HUES6 (cell line): ENCODE measurements at regions not wholly inside any gene's neighbourhood (a gene's known extent, or its start where the extent isn't known, plus 50 kb on each side); places are given as distances from the start of the nearest gene placed in this dataset.
"Not testable (repeated sequence)": the region's sequence is repeated elsewhere in the genome, so short reads cannot be mapped to it uniquely, and the experiment has no call there.

Experiments used
- H3K27ac ChIP-seq: 2 replicates; pipeline ENCODE4 v1.7.0; 2013; ENCODE audit warnings: low read depth, mild to moderate bottlenecking, low read length, inconsistent platforms
- H3K27me3 ChIP-seq: 2 replicates; pipeline ENCODE4 v1.6.1; 2013; ENCODE audit warnings: low read length; ENCODE audit not compliant: control insufficient read depth, insufficient read depth
- H3K36me3 ChIP-seq: 2 replicates; pipeline ENCODE4 v1.6.1; 2013; ENCODE audit warnings: low read length; ENCODE audit not compliant: control insufficient read depth, insufficient read depth
- H3K4me1 ChIP-seq: 2 replicates; pipeline ENCODE4 v1.6.1; 2013; ENCODE audit warnings: low read length; ENCODE audit not compliant: control insufficient read depth, insufficient read depth
- H3K4me3 ChIP-seq: 2 replicates; pipeline ENCODE4 v1.5.1; 2013; ENCODE audit warnings: low read depth, low read length
- H3K9ac ChIP-seq: one replicate; pipeline ENCODE4 v1.6.1; 2013; ENCODE audit warnings: mild to moderate bottlenecking, low read length
- H3K9me3 ChIP-seq: 2 replicates; pipeline ENCODE4 v1.6.1; 2013; ENCODE audit warnings: low read depth, low read length; ENCODE audit not compliant: control insufficient read depth, insufficient read depth

- Histone ChIP-seq H3K4me3 (no peak overlapping the region), H3K27ac (no peak overlapping the region), H3K9ac (no peak overlapping the region), H3K9me3 (no peaks in the 10 kb centered on the region), H3K36me3 (no peaks in the 10 kb centered on the region), H3K27me3 (no peaks in the 10 kb centered on the region), H3K4me1 (peaks cover 23% of the 10 kb centered on the region)
Measured at GRCh38 chr4:52197306-52197705, 146.2 kb downstream of the SPATA18 start.

DNA sequence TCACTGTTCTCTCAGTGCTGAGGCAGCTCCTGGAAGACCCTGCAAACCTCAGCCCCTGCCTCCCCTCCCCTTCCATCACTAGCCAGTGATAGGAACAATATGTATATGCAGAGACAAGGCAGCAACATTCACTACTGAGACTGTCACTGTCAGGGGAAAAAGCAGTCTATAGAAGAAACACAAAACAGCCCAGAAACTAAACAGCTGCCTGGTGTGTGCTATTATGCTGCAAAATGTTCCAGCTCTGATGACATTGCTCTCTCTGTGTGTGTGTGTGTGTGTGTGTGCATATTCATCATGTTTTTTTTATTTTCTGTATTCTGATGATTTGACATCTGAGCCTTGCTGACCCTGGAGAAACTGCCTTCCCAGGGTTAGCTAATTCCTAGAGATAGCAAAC is 147.2 kb downstream of the SPATA18 start:
- Histone ChIP-seq H3K4me3 (no peak overlapping the region), H3K36me3 (no peaks in the 10 kb centered on the region), H3K9ac (no peak overlapping the region), H3K27me3 (no peaks in the 10 kb centered on the region), H3K4me1 (peaks cover 31% of the 10 kb centered on the region), H3K27ac (no peak overlapping the region), H3K9me3 (no peaks in the 10 kb centered on the region)

DNA sequence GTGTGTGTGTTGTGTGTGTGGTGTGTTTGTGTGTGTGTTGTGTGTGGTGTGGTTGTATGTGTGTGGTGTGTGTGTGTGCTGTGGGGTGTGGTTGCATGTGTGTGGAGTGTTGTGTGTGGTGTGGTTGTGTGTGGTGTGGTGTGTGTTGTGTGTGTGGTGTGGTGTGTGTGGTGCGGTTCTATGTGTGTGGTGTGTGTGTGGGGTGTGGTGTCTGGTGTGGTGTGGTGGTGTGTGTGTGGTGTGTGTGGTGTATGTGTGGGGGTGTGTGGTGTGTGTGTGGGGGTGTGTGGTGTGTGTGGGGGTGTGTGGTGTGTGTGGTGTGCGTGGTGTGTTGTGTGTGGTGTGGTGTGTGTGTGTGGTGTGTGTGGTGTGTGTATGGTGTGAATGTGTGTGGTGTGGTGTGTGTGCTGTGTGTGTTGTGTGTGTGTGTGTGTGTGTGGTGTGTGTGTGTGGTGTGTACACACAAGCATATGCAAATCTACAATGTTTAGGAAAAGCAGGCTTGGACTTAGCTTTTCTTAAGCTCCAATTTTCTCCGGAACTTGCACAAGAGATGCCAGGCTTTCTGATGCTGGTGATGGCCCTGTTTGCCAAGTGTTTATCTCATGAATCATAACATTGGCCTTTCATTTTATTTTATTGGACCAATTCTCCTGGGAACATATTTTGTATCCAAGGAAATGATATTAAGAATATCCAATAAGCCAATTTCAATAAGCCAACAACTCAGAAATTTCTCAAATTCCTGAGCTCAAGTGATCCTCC is 148.7 kb downstream of the SPATA18 start:
- no peak overlapping the region for H3K4me3 ChIP-seq
- H3K27me3 ChIP-seq: no peaks in the 10 kb centered on the region
- H3K36me3 ChIP-seq: no peaks in the 10 kb centered on the region
- H3K9ac ChIP-seq: no peak overlapping the region
- H3K9me3 ChIP-seq: no peaks in the 10 kb centered on the region
- peaks cover 31% of the 10 kb centered on the region for H3K4me1 ChIP-seq
- H3K27ac ChIP-seq: no peak overlapping the region

GRCh38 chr4:52200339-52200725 is 149.2 kb downstream of the SPATA18 start:
- H3K9me3 ChIP-seq: no peaks in the 10 kb centered on the region
- H3K27me3 ChIP-seq: no peaks in the 10 kb centered on the region
- peaks cover 31% of the 10 kb centered on the region for H3K4me1 ChIP-seq
- H3K27ac ChIP-seq: no peak overlapping the region
- H3K4me3 ChIP-seq: no peak overlapping the region
- H3K9ac ChIP-seq: no peak overlapping the region
- no peaks in the 10 kb centered on the region for H3K36me3 ChIP-seq

DNA sequence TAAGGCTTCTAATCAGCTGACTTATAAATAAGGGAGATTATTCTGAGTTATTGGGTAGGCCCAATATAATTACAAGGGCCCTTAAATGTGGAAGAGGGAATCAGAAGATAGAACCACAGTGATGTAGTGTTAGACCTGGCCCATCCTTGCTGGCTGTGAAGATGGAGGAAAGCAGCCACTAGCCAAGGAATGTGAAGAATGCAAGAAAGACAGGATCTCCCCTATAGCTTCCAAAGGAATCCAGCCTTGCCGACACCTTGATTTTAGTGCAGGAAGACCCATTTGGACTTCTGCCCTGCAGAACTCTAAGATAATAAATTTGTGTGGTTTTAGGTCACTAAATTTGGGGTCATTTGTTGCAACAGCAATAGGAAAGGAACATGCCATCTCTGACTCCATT is 150.6 kb downstream of the SPATA18 start:
- Histone ChIP-seq H3K9ac (no peak overlapping the region), H3K27me3 (no peaks in the 10 kb centered on the region), H3K4me1 (peaks cover 31% of the 10 kb centered on the region), H3K9me3 (no peaks in the 10 kb centered on the region), H3K4me3 (no peak overlapping the region), H3K27ac (peak overlapping the region; percentile 4; the same call in 1 of the 2 replicates), H3K36me3 (no peaks in the 10 kb centered on the region)

GRCh38 chr4:52202251-52202779 is 151.2 kb downstream of the SPATA18 start:
- Histone ChIP-seq H3K27me3 (no peaks in the 10 kb centered on the region), H3K9ac (no peak overlapping the region), H3K36me3 (no peaks in the 10 kb centered on the region), H3K9me3 (no peaks in the 10 kb centered on the region), H3K4me3 (no peak overlapping the region), H3K27ac (peak overlapping the region; percentile 4; the same call in 1 of the 2 replicates), H3K4me1 (peaks cover 31% of the 10 kb centered on the region)

DNA sequence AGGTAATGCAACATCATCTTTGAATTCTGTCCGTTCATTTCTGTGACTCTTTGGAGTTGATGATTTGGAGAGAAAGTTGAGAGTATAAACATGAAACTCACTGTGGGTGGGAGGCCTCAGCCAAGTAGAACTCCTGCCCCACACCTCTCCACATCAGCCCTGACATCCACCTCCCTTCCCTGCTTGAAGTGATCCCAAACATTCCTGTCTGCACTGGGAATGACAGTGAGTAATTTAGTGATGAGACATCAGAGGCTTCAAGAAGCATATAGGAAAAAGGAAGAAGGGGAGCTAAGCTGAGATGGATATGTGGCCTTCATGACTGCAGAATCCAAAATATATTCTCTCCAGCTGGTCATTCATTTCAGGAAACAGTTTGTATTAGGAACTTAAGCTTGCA is 151.8 kb downstream of the SPATA18 start:
- Histone ChIP-seq H3K27ac (no peak overlapping the region), H3K4me3 (no peak overlapping the region), H3K4me1 (peaks cover 31% of the 10 kb centered on the region), H3K27me3 (no peaks in the 10 kb centered on the region), H3K36me3 (no peaks in the 10 kb centered on the region), H3K9me3 (no peaks in the 10 kb centered on the region), H3K9ac (no peak overlapping the region)

GRCh38 chr4:52203351-52203750 is 152.2 kb downstream of the SPATA18 start:
- no peaks in the 10 kb centered on the region for H3K9me3 ChIP-seq
- H3K27me3 ChIP-seq: no peaks in the 10 kb centered on the region
- H3K36me3 ChIP-seq: no peaks in the 10 kb centered on the region
- no peak overlapping the region for H3K27ac ChIP-seq
- H3K4me1 ChIP-seq: peaks cover 28% of the 10 kb centered on the region
- no peak overlapping the region for H3K4me3 ChIP-seq
- no peak overlapping the region for H3K9ac ChIP-seq

DNA sequence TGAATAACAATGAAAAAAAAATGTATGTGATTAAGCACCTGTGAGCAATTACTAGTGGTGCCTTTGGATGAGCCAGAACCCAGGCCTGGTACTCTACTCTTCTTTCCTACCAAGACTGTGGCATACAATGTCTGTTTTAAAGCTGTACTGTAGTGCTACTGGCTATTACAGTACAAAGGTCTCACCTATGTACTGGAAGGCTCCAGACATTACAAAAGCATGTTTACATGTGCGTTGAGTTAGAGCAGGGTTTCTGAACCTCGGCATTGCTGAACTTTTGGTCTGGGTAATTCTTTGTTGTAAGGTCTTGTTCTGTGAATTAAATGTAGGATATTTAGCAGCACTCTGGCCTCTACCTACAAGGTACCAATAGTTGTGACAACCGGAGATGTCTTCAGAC is 153.8 kb downstream of the SPATA18 start:
- Histone ChIP-seq H3K9me3 (no peaks in the 10 kb centered on the region), H3K27ac (no peak overlapping the region), H3K9ac (no peak overlapping the region), H3K4me1 (peaks cover 20% of the 10 kb centered on the region; the same call in 1 of the 2 replicates), H3K27me3 (no peaks in the 10 kb centered on the region), H3K4me3 (no peak overlapping the region), H3K36me3 (no peaks in the 10 kb centered on the region)

- H3K4me3 ChIP-seq, H3K9me3 ChIP-seq, H3K27ac ChIP-seq, H3K9ac ChIP-seq, H3K36me3 ChIP-seq, H3K27me3 ChIP-seq: not testable (repeated sequence)
- peaks cover 10% of the 10 kb centered on the region; the same call in 1 of the 2 replicates for H3K4me1 ChIP-seq
Measured at GRCh38 chr4:52207146-52207545, 156.0 kb downstream of the SPATA18 start.

DNA sequence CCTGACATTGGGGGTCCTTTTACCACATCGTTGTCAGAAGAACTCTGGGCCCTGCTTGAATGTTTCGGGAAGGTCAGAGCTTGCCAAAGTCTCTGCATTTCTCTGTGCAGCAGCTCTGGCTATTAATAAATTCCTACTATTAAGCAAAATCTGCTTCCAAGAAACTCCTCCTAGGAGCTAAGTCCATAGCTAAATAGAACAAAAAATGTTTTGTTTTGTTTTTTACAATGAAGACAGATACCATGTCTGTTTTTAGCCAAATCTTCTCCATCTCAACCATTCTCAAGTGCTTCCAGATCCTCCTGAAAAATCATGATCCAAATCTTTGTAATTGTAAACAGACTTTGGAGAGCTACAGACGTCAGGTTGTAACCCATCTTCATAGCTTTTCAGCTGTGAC is 161.6 kb downstream of the SPATA18 start:
- H3K27me3 ChIP-seq: no peaks in the 10 kb centered on the region
- H3K9ac ChIP-seq: no peak overlapping the region
- no peaks in the 10 kb centered on the region for H3K9me3 ChIP-seq
- H3K27ac ChIP-seq: no peak overlapping the region
- no peak overlapping the region for H3K4me3 ChIP-seq
- no peaks in the 10 kb centered on the region for H3K4me1 ChIP-seq
- no peaks in the 10 kb centered on the region for H3K36me3 ChIP-seq
